Transverse colon (tissue), 4 donors: ENCODE measurements at regions not wholly inside any gene's neighbourhood (a gene's known extent, or its start where the extent isn't known, plus 50 kb on each side); places are given as distances from the start of the nearest gene placed in this dataset.

ENCODE experiments used
- DNase-seq: peaks from one replicate; pipeline ENCODE4 v3.0.0-alpha.2; 2019
- H3K27ac ChIP-seq, 4 donors: fragments of 200-600 bp; sonication (generic); 2 replicates each; pipeline ENCODE4 v1.5.1; 2016 to 2018; ENCODE audit warnings: inconsistent platforms in 4 of 4
- H3K27me3 ChIP-seq: fragments of 200-600 bp; sonication (generic); 2 replicates; pipeline ENCODE4 v1.5.1; 2017; ENCODE audit warnings: inconsistent platforms
- H3K36me3 ChIP-seq, 4 donors: fragments of 200-600 bp; sonication (generic); 2 replicates each; pipeline ENCODE4 v1.5.1; 2017 to 2019; ENCODE audit warnings: inconsistent platforms in 4 of 4
- H3K4me1 ChIP-seq, 4 donors: fragments of 200-600 bp; sonication (generic); 2 replicates each; pipeline ENCODE4 v1.5.1; 2017 to 2020; ENCODE audit warnings: inconsistent platforms in 4 of 4
- H3K4me3 ChIP-seq, 4 donors: fragments of 200-600 bp; sonication (generic); 1 replicate in 1 of 4; 2 replicates in 3 of 4; pipeline versions ENCODE4 v1.5.1 to v1.6.1; 2017 to 2019; ENCODE audit warnings: inconsistent platforms in 4 of 4
- H3K9me3 ChIP-seq, 2 donors: fragments of 200-600 bp; sonication (generic); 2 replicates each; pipeline ENCODE4 v1.5.1; 2017 to 2019; ENCODE audit warnings: inconsistent platforms in 2 of 2
- EP300 ChIP-seq: sonication (generic); formaldehyde crosslinking; IDR thresholded peaks from one replicate; pipeline ENCODE4 v1.6.1; 2017; ENCODE audit warnings: antibody characterized with exemption, low read depth
- POLR2A ChIP-seq: fragments of 450-650 bp; IDR thresholded peaks from one replicate; pipeline ENCODE4 v1.6.1; 2016; ENCODE audit warnings: antibody characterized with exemption, mild to moderate bottlenecking, moderate library complexity
- POLR2AphosphoS5 ChIP-seq, 3 donors: sonication (generic); formaldehyde crosslinking; IDR thresholded peaks; one replicate each; pipeline ENCODE4 v1.6.1; 2016; ENCODE audit warnings: antibody characterized with exemption in 3 of 3
- WGBS, 2 donors: methylation state at CpG; one replicate each; pipeline ENCODE4 v1.1.5; 2018; ENCODE audit warnings: low coverage in 1 of 2; 5-methylcytosine and 5-hydroxymethylcytosine counted together
- in situ Hi-C, 4 donors: fragments of 200-750 bp; cut with MboI; loops; one replicate each; pipeline versions ENCODE4 v1.15.0 to v1.15.1; 2017; ENCODE audit warnings: low sequenced_read_pairs in 3 of 4, low pct_ligation_motif_present in 1 of 4, low pct_unique_long_range_greater_than_20kb in 1 of 4
- intact Hi-C: fragments of 100-400 bp; cut with DNase I; formaldehyde crosslinking; loops from one replicate; pipeline ENCODE4 v1.15.1; 2023; ENCODE audit warnings: low total_unique reads
- TF ChIP-seq, protein P1 (sequence below), 5 experiments: fragments of 200-600 bp in 3 of 5; fragments of 450-650 bp in 2 of 5; sonication (generic) in 3 of 5; IDR thresholded peaks; 1 replicate in 2 of 5; 2 replicates in 3 of 5; pipeline ENCODE4 v1.5.1; 2016 to 2017; ENCODE audit warnings: antibody characterized with exemption in 5 of 5, inconsistent platforms in 3 of 5, mild to moderate bottlenecking in 2 of 5, moderate library complexity in 1 of 5

DNA sequence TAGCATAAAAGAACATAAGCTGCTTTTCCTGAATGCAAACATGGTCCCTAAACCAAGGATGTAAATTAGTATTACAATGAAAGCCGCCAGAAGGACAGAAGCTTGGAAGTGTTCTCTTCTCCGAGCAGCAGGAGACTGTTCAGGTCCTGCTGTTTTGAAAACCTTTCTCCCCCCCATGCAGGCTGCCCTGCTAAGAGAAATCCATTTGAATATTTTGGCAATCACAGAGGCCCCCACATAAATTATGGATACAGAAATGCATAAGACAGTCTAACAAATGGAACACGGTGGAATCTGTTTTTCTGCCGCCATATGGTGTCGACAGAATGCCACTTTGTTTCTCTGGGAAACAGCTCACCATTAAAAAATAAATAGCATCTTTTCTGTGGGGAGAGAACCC is 600.4 kb upstream of the KLHL29 start:
- Histone ChIP-seq H3K4me1 (no peaks in the 10 kb centered on the region), H3K27me3 (no peaks in the 10 kb centered on the region), H3K36me3 (no peaks in the 10 kb centered on the region), H3K4me3 (no peak overlapping the region), H3K27ac (no peak overlapping the region), H3K9me3 (no peaks in the 10 kb centered on the region)
- WGBS, 2 donors = 82 to 90% methylated on average over 3 to 5 of the region's 5 CpGs
- no peak for DNase-seq
- intact Hi-C loops = no loop called here
- TF ChIP-seq POLR2AphosphoS5 (IDR thresholded peaks at IDR 0.05) (no peak), POLR2A (no peak), EP300 (no peak)
- TF ChIP-seq, protein P1, sequence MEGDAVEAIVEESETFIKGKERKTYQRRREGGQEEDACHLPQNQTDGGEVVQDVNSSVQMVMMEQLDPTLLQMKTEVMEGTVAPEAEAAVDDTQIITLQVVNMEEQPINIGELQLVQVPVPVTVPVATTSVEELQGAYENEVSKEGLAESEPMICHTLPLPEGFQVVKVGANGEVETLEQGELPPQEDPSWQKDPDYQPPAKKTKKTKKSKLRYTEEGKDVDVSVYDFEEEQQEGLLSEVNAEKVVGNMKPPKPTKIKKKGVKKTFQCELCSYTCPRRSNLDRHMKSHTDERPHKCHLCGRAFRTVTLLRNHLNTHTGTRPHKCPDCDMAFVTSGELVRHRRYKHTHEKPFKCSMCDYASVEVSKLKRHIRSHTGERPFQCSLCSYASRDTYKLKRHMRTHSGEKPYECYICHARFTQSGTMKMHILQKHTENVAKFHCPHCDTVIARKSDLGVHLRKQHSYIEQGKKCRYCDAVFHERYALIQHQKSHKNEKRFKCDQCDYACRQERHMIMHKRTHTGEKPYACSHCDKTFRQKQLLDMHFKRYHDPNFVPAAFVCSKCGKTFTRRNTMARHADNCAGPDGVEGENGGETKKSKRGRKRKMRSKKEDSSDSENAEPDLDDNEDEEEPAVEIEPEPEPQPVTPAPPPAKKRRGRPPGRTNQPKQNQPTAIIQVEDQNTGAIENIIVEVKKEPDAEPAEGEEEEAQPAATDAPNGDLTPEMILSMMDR (IDR thresholded peaks at IDR 0.05) = no peak
- in situ Hi-C loops = no loop called here

DNA sequence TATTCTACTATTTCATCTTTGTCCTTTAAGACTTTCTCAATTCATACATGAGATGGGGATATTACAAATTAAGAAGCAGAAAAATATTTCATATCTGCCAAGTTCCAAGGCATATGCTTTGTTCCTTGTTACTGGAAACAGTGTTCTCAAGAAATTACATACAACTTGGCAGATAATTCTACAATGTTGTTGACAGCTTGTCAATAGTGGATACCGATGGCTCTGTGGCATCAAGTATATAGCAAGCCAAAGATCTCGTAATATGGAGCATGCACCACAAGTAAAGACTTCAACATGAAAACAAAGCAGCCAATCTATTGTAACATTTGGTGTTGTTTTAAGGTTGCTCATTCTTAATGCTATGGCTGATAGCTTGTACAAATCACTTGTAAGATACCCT is 598.2 kb upstream of the KLHL29 start:
- no peak for DNase-seq
- in situ Hi-C loops (no loop called here), intact Hi-C loops (no loop called here)
- no peaks in the 10 kb centered on the region for H3K4me1 ChIP-seq
- H3K36me3 ChIP-seq = no peaks in the 10 kb centered on the region
- no peak overlapping the region for H3K27ac ChIP-seq
- H3K4me3 ChIP-seq = no peak overlapping the region
- H3K9me3 ChIP-seq = no peaks in the 10 kb centered on the region
- no peak for TF ChIP-seq POLR2AphosphoS5 (IDR thresholded peaks at IDR 0.05)
- no peak for TF ChIP-seq POLR2A
- TF ChIP-seq, protein P1 (IDR thresholded peaks at IDR 0.05) = no peak
- no peak for TF ChIP-seq EP300
- WGBS, 2 donors = 86 to 90% methylated on average over 2 of the region's 2 CpGs
- no peaks in the 10 kb centered on the region for H3K27me3 ChIP-seq

DNA sequence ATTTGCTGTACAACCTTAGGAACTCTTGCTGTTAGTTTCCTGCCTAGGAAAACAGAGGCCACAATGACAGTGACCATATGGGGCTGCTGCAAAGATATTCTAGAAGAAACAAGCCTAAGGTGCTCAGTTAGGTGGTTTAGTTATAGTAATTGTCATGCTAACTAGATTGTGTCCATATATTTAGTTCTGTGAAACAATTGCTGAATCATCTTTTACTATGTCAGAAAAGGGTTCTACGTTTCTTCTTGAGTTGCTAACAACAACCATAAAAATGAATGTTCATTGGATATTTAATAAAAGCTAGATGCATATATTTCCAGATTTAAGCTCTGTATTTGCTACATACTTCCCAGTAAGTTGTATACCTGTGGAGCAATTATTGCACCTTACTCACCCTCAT is 597.2 kb upstream of the KLHL29 start:
- intact Hi-C loops (no loop called here), in situ Hi-C loops (no loop called here)
- Histone ChIP-seq H3K36me3 (no peaks in the 10 kb centered on the region), H3K4me1 (no peaks in the 10 kb centered on the region), H3K27ac (no peak overlapping the region), H3K4me3 (no peak overlapping the region), H3K9me3 (no peaks in the 10 kb centered on the region), H3K27me3 (no peaks in the 10 kb centered on the region)
- 56 to 61% methylated on average over 1 of the region's 1 CpG for WGBS, 2 donors
- DNase-seq = no peak
- no peak for TF ChIP-seq POLR2A
- no peak for TF ChIP-seq EP300
- TF ChIP-seq, protein P1 (IDR thresholded peaks at IDR 0.05) = no peak
- TF ChIP-seq POLR2AphosphoS5 (IDR thresholded peaks at IDR 0.05) = no peak

DNA sequence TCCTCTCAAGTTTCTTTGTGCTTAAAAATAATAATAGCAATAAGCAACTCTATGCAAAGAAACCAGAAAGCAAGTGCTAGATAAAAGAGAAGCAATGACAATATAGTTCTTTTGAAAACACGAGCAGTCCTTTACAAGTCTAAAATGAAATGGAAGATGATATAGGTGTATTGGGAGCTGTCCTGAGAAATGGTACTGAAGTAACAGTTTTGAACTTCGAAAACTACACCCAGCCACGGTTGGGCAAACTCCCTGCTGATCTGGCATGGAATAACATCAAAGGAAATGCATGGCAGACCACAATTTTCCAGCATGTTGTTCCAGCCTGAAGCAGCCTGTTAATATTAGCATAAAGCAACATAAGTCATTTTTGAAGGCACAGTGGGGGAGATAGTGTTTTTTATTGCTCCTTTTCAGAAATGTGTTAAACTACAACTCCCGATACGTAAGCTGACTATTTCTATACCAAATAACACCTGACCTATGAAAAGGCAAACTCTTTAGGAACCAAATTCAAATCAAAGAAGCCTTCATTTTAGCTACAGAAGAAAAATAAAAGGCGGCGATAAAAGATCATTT is 596.1 kb upstream of the KLHL29 start:
- in situ Hi-C loops (no loop called here), intact Hi-C loops (no loop called here)
- DNase-seq = no peak
- H3K4me3 ChIP-seq = no peak overlapping the region
- H3K27ac ChIP-seq = no peak overlapping the region
- H3K9me3 ChIP-seq = no peaks in the 10 kb centered on the region
- TF ChIP-seq POLR2A = no peak
- TF ChIP-seq POLR2AphosphoS5 (IDR thresholded peaks at IDR 0.05) = no peak
- TF ChIP-seq EP300 = no peak
- TF ChIP-seq, protein P1 (IDR thresholded peaks at IDR 0.05) = no peak
- 74 to 88% methylated on average over 7 of the region's 7 CpGs for WGBS, 2 donors
- no peaks in the 10 kb centered on the region for H3K4me1 ChIP-seq
- H3K36me3 ChIP-seq = no peaks in the 10 kb centered on the region
- no peaks in the 10 kb centered on the region for H3K27me3 ChIP-seq
